ENCODE measurements at regions not wholly inside any gene's neighbourhood (a gene's known extent, or its start where the extent isn't known, plus 50 kb on each side); places are given as distances from the start of the nearest gene placed in this dataset.

DNA sequence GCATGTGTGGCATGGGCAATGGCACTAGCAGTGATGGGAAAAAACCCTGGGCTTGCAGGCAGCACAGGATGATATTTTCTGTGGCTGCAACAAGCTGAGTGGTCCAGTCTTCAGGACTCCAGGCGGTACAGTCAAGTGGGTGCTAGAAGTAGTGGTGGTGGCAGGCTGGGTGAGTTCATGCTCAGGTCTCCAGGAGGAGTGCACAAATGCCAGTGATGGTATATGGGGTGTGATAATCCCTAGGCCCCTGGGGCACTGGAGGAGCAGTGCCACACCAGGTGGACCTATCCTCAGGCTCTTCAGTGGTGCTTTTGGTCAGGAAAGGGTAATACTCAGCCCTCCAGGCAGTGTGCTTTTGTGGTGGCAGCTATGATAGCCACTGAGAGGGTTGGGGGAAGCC, 496.4 kb downstream of the PRR16 start:
- no peak overlapping the region for H3K27ac ChIP-seq

DNA sequence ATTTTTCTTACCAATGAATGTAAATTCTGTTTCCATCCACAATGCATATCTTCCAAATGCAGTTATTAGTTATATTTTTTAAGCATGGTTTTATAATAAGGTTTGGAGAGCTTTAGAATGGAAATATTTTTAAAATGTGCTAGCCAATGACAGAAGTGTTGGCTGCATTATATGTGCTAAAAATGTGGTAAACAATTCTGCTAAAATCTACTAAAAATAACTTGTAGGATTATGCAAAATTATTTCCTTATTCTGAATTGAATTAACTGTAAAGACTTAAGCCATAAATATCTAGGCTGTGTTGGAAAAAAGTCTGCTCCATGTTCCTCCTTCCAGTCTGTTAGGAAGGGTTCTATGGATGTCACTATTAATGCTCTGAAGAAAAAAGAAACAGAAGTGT, 503.3 kb downstream of the PRR16 start:
- no peak for DNase-seq
- H3K27me3 ChIP-seq: no peaks in the 10 kb centered on the region
- TF ChIP-seq, protein P1, sequence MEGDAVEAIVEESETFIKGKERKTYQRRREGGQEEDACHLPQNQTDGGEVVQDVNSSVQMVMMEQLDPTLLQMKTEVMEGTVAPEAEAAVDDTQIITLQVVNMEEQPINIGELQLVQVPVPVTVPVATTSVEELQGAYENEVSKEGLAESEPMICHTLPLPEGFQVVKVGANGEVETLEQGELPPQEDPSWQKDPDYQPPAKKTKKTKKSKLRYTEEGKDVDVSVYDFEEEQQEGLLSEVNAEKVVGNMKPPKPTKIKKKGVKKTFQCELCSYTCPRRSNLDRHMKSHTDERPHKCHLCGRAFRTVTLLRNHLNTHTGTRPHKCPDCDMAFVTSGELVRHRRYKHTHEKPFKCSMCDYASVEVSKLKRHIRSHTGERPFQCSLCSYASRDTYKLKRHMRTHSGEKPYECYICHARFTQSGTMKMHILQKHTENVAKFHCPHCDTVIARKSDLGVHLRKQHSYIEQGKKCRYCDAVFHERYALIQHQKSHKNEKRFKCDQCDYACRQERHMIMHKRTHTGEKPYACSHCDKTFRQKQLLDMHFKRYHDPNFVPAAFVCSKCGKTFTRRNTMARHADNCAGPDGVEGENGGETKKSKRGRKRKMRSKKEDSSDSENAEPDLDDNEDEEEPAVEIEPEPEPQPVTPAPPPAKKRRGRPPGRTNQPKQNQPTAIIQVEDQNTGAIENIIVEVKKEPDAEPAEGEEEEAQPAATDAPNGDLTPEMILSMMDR (IDR thresholded peaks at IDR 0.05): no peak
- no peak for TF ChIP-seq POLR2A (IDR thresholded peaks at IDR 0.05)
- no peaks in the 10 kb centered on the region for H3K9me3 ChIP-seq
- no peak overlapping the region for H3K27ac ChIP-seq
- H3K4me1 ChIP-seq: no peaks in the 10 kb centered on the region
- no peak overlapping the region for H3K4me3 ChIP-seq
- no peaks in the 10 kb centered on the region for H3K36me3 ChIP-seq

More for the DNA sequence above, 496.4 kb downstream of the PRR16 start:
- no peaks in the 10 kb centered on the region for H3K9me3 ChIP-seq
- TF ChIP-seq POLR2A (IDR thresholded peaks at IDR 0.05): no peak
- TF ChIP-seq, protein P1 (IDR thresholded peaks at IDR 0.05): no peak
- H3K36me3 ChIP-seq: no peaks in the 10 kb centered on the region
- DNase-seq: no peak
- no peaks in the 10 kb centered on the region for H3K4me1 ChIP-seq
- H3K27me3 ChIP-seq: no peaks in the 10 kb centered on the region
- H3K4me3 ChIP-seq: no peak overlapping the region

DNA sequence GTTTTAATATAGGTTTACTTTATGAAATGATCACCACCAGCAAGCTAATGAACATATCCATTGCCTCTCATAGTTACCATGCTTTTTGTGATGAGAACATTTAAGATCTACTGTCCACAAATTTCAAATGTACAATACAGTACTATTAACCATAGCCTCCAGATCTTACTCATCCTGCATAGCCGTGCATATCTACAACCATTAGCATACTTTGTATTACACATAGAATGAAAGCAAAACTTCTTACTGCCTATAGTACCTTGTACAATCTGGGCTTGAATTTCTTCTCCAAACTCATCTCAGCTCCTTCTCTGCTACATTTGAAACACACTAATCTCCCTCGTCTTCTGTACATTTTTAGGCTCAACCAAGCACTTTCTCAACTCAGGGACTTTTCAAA, 510.6 kb downstream of the PRR16 start:
- Histone ChIP-seq H3K4me1 (no peaks in the 10 kb centered on the region), H3K9me3 (no peaks in the 10 kb centered on the region), H3K27me3 (no peaks in the 10 kb centered on the region), H3K4me3 (no peak overlapping the region), H3K27ac (no peak overlapping the region), H3K36me3 (no peaks in the 10 kb centered on the region)
- TF ChIP-seq, protein P1 (IDR thresholded peaks at IDR 0.05): no peak
- TF ChIP-seq POLR2A (IDR thresholded peaks at IDR 0.05): no peak
- no peak for DNase-seq

DNA sequence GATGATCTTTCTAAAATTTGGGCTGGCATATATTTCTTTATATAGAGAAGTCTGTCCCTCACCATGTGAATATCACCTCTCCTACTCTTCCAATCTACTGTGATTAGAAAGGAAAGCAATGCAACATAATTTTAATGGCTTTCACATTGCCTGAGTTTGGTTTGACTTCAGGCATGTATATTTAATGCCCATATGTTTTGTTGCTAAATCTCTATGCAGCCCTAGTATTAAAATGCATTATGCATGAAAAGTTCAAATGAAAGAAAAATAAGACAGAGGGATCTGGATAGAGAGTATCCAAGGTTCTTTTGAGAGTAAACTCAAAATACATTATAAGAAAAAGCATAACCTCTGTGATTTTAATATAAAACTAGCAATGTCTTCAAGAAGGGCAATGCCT, 518.3 kb downstream of the PRR16 start:
- H3K9me3 ChIP-seq: no peaks in the 10 kb centered on the region
- no peak for TF ChIP-seq POLR2A (IDR thresholded peaks at IDR 0.05)
- TF ChIP-seq, protein P1 (IDR thresholded peaks at IDR 0.05): no peak
- H3K4me3 ChIP-seq: no peak overlapping the region
- no peaks in the 10 kb centered on the region for H3K27me3 ChIP-seq
- H3K36me3 ChIP-seq: no peaks in the 10 kb centered on the region
- DNase-seq: no peak
- H3K27ac ChIP-seq: no peak overlapping the region
- H3K4me1 ChIP-seq: no peaks in the 10 kb centered on the region

DNA sequence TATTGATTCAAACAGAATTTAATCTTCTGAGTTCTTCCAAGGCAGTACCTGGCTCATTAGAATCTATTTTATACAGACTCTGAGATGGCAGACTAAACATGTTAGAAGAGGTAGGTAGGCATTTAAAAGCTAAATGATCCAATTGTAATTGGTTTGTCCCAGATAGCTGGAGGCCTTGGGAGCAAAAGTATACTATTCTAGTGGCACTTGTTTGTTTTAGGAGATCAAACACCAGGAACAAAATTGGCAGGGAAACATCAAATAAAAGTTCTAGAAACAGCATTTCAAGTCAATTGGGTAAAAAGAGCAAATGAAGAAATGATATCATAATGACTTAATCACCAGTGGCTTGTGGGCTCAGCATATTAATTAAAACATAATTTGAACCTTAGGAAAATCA, 521.4 kb downstream of the PRR16 start:
- TF ChIP-seq, protein P1 (IDR thresholded peaks at IDR 0.05): no peak
- TF ChIP-seq POLR2A (IDR thresholded peaks at IDR 0.05): no peak
- Histone ChIP-seq H3K27me3 (no peaks in the 10 kb centered on the region), H3K36me3 (no peaks in the 10 kb centered on the region), H3K27ac (no peak overlapping the region), H3K4me1 (no peaks in the 10 kb centered on the region), H3K4me3 (no peak overlapping the region), H3K9me3 (no peaks in the 10 kb centered on the region)
- DNase-seq: no peak

DNA sequence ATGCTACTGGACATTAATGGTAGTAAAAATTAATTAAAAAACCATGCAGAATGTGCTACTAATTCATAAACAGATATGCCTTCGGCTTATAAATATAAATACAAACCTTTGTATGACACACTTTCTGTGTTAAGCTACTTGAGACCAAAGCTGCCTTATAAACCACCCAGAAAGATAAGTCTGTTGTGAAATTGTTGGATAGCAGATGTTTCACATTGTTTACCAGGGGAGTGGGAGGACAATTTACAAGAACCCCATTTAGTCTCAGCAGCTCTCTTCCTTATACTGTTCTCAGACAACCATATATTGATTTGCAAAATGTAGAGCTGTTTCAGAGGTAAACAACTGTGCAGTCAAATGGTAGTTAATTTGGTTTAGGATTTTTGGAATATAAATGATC, 524.4 kb downstream of the PRR16 start:
- Histone ChIP-seq H3K36me3 (no peaks in the 10 kb centered on the region), H3K27ac (no peak overlapping the region), H3K9me3 (no peaks in the 10 kb centered on the region), H3K4me1 (no peaks in the 10 kb centered on the region), H3K27me3 (no peaks in the 10 kb centered on the region), H3K4me3 (no peak overlapping the region)
- no peak for DNase-seq
- no peak for TF ChIP-seq POLR2A (IDR thresholded peaks at IDR 0.05)
- TF ChIP-seq, protein P1 (IDR thresholded peaks at IDR 0.05): no peak

Data from Peyer's patch (tissue), 4 donors.